GM12891 (cell line): ENCODE measurements at regions not wholly inside any gene's neighbourhood (a gene's known extent, or its start where the extent isn't known, plus 50 kb on each side); places are given as distances from the start of the nearest gene placed in this dataset.

ENCODE experiments used
- POLR2A ChIP-seq: IDR thresholded peaks from 2 replicates; pipeline ENCODE4 v1.6.1; 2011; ENCODE audit warnings: low read depth, low read length, control low read depth
- POLR2AphosphoS5 ChIP-seq: IDR thresholded peaks from 2 replicates; pipeline ENCODE4 v1.6.1; 2011; ENCODE audit warnings: low read depth, low read length, control low read depth
- SPI1 ChIP-seq: IDR thresholded peaks from 2 replicates; pipeline ENCODE4 v1.6.1; 2011; ENCODE audit warnings: low read depth, low read length, control low read depth

GRCh38 chr5:124301850-124302249 is 444.6 kb downstream of the ZNF608 start:
- no peak for TF ChIP-seq POLR2A
- no peak for TF ChIP-seq SPI1
- no peak for TF ChIP-seq POLR2AphosphoS5
